Ovary (tissue), 7 donors: ENCODE measurements at regions not wholly inside any gene's neighbourhood (a gene's known extent, or its start where the extent isn't known, plus 50 kb on each side); places are given as distances from the start of the nearest gene placed in this dataset.

Source experiments
- DNase-seq, 5 donors: peaks; one replicate each; pipeline ENCODE4 v3.0.0-alpha.2; 2019 to 2020
- H3K27ac ChIP-seq, 2 donors: fragments of 200-600 bp; one replicate each; pipeline versions ENCODE4 v1.5.1 to v1.8.0; 2019 to 2022
- H3K27me3 ChIP-seq: fragments of 200-600 bp; one replicate; pipeline ENCODE4 v1.8.0; 2022
- H3K36me3 ChIP-seq: fragments of 200-600 bp; sonication (generic); one replicate; pipeline ENCODE4 v1.5.1; 2019
- H3K4me1 ChIP-seq: one replicate; pipeline ENCODE4 v1.8.1; 2013; ENCODE audit warnings: mild to moderate bottlenecking, moderate library complexity; ENCODE audit not compliant: insufficient read depth
- H3K4me3 ChIP-seq: fragments of 200-600 bp; sonication (generic); one replicate; pipeline ENCODE4 v1.5.1; 2017
- H3K9me3 ChIP-seq, 2 donors: fragments of 200-600 bp in 1 of 2; sonication (generic) in 1 of 2; one replicate each; pipeline versions ENCODE4 v1.5.1 to v1.8.1; 2013 to 2019; ENCODE audit warnings: mild to moderate bottlenecking in 1 of 2, moderate library complexity in 1 of 2
- EP300 ChIP-seq: sonication (generic); formaldehyde crosslinking; IDR thresholded peaks from one replicate; pipeline ENCODE4 v1.6.1; 2017; ENCODE audit warnings: antibody characterized with exemption
- POLR2A ChIP-seq: fragments of 450-650 bp; IDR thresholded peaks from one replicate; pipeline ENCODE4 v1.6.1; 2017; ENCODE audit warnings: antibody characterized with exemption, mild to moderate bottlenecking, moderate library complexity
- WGBS, 3 donors: extraction: QIAGEN DNeasy Blood & Tissue Kit in 1 of 3; methylation state at CpG; one replicate each; pipeline versions ENCODE4 v1.1.5 to v1.1.7; 2013 to 2017; 5-methylcytosine and 5-hydroxymethylcytosine counted together
- intact Hi-C, 4 donors: fragments of 100-400 bp; cut with DNase I; formaldehyde crosslinking; loops; one replicate each; pipeline versions ENCODE4 v1.11.0 to v1.15.1; 2022 to 2023
- TF ChIP-seq, protein P1 (sequence below), 3 donors: fragments of 450-650 bp in 2 of 3; fragments of 200-600 bp in 1 of 3; IDR thresholded peaks; one replicate each; pipeline versions ENCODE4 v1.5.1 to v1.8.0; 2016 to 2022; ENCODE audit warnings: antibody characterized with exemption in 3 of 3, mild to moderate bottlenecking in 1 of 3
- donor health status: DM: no; HTN: no; CAD: no; lungs with moderate emphysema.
- donor health status: DM: no; HTN: no; CAD: no.
- donor health status: Bipolar disorder and iron deficiency.
- donor health status: DM: no; HTN: no; CAD: no.
- donor health status: DM: yes; HTN: yes; CAD: no.

DNA sequence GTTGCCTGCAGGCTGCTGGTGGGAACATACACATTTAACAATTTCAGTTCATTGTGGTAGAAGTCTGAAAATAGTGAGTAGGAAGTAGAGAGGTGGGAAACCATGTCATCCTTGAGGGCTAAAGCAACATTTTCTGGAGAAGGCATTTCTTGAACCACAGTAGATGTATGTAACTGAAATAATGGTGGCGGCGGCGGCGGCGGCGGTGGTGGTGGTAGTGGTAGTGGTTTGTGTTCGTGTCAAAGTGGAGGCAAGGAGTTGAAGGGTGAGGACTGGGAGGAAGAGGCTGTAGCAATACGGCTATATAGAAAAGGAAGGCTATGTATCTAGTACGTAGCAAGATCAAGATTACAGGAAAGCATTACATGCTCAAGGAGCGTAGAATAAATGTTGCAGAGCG, 1381.6 kb upstream of the TENM3 start:
- Histone ChIP-seq H3K4me3 (no peak overlapping the region), H3K36me3 (no peaks in the 10 kb centered on the region), H3K27ac (no peak overlapping the region), H3K9me3 (no peaks in the 10 kb centered on the region), H3K4me1 (no peaks in the 10 kb centered on the region), H3K27me3 (no peaks in the 10 kb centered on the region)
- intact Hi-C loops = no loop called here
- WGBS, 3 donors = 93 to 94% (median 93%) methylated on average over 11 of the region's 11 CpGs
- TF ChIP-seq POLR2A (no peak), EP300 (no peak)
- TF ChIP-seq, protein P1, sequence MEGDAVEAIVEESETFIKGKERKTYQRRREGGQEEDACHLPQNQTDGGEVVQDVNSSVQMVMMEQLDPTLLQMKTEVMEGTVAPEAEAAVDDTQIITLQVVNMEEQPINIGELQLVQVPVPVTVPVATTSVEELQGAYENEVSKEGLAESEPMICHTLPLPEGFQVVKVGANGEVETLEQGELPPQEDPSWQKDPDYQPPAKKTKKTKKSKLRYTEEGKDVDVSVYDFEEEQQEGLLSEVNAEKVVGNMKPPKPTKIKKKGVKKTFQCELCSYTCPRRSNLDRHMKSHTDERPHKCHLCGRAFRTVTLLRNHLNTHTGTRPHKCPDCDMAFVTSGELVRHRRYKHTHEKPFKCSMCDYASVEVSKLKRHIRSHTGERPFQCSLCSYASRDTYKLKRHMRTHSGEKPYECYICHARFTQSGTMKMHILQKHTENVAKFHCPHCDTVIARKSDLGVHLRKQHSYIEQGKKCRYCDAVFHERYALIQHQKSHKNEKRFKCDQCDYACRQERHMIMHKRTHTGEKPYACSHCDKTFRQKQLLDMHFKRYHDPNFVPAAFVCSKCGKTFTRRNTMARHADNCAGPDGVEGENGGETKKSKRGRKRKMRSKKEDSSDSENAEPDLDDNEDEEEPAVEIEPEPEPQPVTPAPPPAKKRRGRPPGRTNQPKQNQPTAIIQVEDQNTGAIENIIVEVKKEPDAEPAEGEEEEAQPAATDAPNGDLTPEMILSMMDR (IDR thresholded peaks at IDR 0.05) = no peak
- DNase-seq = no peak

DNA sequence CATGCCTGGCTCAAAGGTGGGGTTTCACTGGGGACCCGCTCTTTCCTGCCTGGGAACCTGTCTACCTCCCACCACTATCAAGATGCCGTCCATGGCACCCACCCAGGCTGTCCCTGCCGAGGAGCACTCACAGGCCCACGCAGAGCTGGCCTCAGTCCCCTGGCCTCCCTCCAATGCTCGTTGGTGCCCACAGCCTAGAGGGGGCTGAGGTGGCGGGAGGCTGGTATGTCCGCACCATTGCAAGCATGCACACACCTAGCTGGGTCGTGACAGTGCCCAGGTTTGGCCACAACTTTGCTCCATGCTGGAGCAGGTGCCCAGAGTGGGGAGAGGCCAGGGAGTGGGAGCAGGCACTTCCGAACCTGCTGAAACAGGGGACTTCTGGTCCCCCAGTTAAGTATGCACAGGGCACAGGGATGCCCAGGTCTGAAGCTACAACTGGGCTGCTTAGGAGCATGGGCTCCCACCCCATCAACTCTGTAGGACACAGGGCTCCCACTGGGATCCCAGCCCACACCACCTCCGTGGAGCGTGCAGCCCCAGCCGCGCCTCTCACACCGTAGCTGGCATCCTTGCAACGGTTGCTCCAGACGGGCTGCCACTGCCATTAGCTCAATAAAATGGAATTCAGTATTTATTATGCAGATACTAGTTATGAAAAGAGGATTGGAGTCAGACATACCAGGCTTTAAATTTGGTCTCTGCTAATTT, 1376.1 kb upstream of the TENM3 start:
- Histone ChIP-seq H3K36me3 (no peaks in the 10 kb centered on the region), H3K27me3 (no peaks in the 10 kb centered on the region), H3K4me1 (no peaks in the 10 kb centered on the region), H3K4me3 (no peak overlapping the region), H3K27ac (no peak overlapping the region), H3K9me3 (no peaks in the 10 kb centered on the region)
- TF ChIP-seq EP300 (no peak), POLR2A (no peak)
- TF ChIP-seq, protein P1 (IDR thresholded peaks at IDR 0.05) = no peak
- WGBS, 3 donors = 81 to 90% (median 89%) methylated on average over 10 to 16 of the region's 16 CpGs
- intact Hi-C loops = no loop called here
- DNase-seq = no peak

DNA sequence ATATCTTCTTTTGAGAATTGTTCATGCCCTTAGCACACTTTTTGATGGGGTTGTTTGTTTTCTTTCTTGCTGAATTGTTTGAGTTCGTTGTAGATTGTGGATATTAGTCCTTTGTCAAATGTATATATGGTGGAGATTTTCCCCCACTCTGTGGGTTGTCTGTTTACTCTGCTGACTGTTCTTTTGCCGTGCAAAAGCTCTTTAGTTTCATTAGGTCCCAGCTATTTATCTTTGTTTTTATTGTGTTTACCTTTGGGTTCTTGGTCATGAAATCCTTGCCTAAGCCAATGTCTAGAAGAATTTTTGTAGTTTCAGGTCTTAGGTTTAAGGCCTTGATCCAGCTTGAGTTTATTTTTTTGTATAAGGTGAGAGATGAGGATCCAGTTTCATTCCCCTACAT, 1372.6 kb upstream of the TENM3 start:
- Histone ChIP-seq H3K4me3 (no peak overlapping the region), H3K27ac (no peak overlapping the region), H3K36me3 (no peaks in the 10 kb centered on the region), H3K9me3 (no peaks in the 10 kb centered on the region), H3K27me3 (no peaks in the 10 kb centered on the region), H3K4me1 (no peaks in the 10 kb centered on the region)
- TF ChIP-seq EP300 (no peak), POLR2A (no peak)
- TF ChIP-seq, protein P1 (IDR thresholded peaks at IDR 0.05) = no peak
- intact Hi-C loops = no loop called here
- no peak for DNase-seq
- WGBS, 3 donors = 63 to 82% (median 73%) methylated on average over 2 of the region's 2 CpGs

DNA sequence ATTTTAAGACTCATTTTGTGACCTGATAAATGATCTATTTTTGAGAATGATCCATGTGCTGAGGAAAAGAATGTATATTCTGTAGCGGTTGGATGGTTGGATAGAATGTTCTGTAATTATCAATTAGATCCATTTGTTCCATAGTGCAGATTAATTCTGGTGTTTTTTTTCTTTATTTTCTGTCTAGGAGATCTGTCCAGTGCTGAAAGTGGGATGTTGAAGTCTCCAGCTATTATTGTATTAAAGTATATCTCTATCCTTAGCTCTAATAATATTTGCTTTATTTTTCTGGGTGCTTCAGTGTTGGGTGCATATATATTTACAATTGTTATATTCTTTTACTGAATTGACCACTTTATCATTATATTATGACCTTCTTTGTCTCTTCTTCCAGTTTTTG, 1344.9 kb upstream of the TENM3 start:
- intact Hi-C loops = no loop called here
- Histone ChIP-seq H3K36me3 (no peaks in the 10 kb centered on the region), H3K9me3 (no peaks in the 10 kb centered on the region), H3K4me1 (no peaks in the 10 kb centered on the region), H3K27ac (no peak overlapping the region), H3K4me3 (no peak overlapping the region), H3K27me3 (no peaks in the 10 kb centered on the region)
- no peak for DNase-seq
- no peak for TF ChIP-seq EP300
- TF ChIP-seq, protein P1 (IDR thresholded peaks at IDR 0.05) = no peak
- no peak for TF ChIP-seq POLR2A
- WGBS, 3 donors = 0% methylated on average over 1 of the region's 1 CpG
